Left kidney (tissue), 1 donor: ENCODE measurements at regions not wholly inside any gene's neighbourhood (a gene's known extent, or its start where the extent isn't known, plus 50 kb on each side); places are given as distances from the start of the nearest gene placed in this dataset.
"Not testable (repeated sequence)": the region's sequence is repeated elsewhere in the genome, so short reads cannot be mapped to it uniquely, and the experiment has no call there.

Experiments used
- DNase-seq: peaks from one replicate; pipeline ENCODE4 v3.0.0-alpha.2; 2013

GRCh38 chr2:100703213-100703612 is 116.7 kb upstream of the NPAS2 start:
- no peak for DNase-seq

- DNase-seq = no peak
Measured at GRCh38 chr2:100703739-100704138, 116.2 kb upstream of the NPAS2 start.

- DNase-seq = no peak
Measured at GRCh38 chr2:100704156-100704555, 115.8 kb upstream of the NPAS2 start.

- DNase-seq = no peak
Measured at GRCh38 chr2:100704711-100705110, 115.2 kb upstream of the NPAS2 start.

- DNase-seq = no peak
Measured at GRCh38 chr2:100707016-100707947, 112.7 kb upstream of the NPAS2 start.

- no peak for DNase-seq
Measured at GRCh38 chr2:100708333-100708732, 111.6 kb upstream of the NPAS2 start.

GRCh38 chr2:100713106-100713505 is 106.8 kb upstream of the NPAS2 start:
- no peak for DNase-seq

- DNase-seq = not testable (repeated sequence)
Measured at GRCh38 chr2:100714396-100715010, 105.4 kb upstream of the NPAS2 start.

- not testable (repeated sequence) for DNase-seq
Measured at GRCh38 chr2:100715861-100716260, 104.1 kb upstream of the NPAS2 start.

GRCh38 chr2:100716581-100716980 is 103.4 kb upstream of the NPAS2 start:
- no peak for DNase-seq

GRCh38 chr2:100718065-100718629 is 101.8 kb upstream of the NPAS2 start:
- DNase-seq = no peak

- DNase-seq = no peak
Measured at GRCh38 chr2:100720445-100720844, 99.5 kb upstream of the NPAS2 start.

GRCh38 chr2:100721693-100722092 is 98.2 kb upstream of the NPAS2 start:
- no peak for DNase-seq

- DNase-seq = no peak
Measured at GRCh38 chr2:100722125-100722524, 97.8 kb upstream of the NPAS2 start.

GRCh38 chr2:100726866-100727265 is 93.1 kb upstream of the NPAS2 start:
- DNase-seq = no peak

- DNase-seq = no peak
Measured at GRCh38 chr2:100730290-100730868, 89.6 kb upstream of the NPAS2 start.

- no peak for DNase-seq
Measured at GRCh38 chr2:100731535-100731981, 88.4 kb upstream of the NPAS2 start.

GRCh38 chr2:100733391-100734187 is 86.3 kb upstream of the NPAS2 start:
- DNase-seq = peak; percentile 21

- DNase-seq = no peak
Measured at GRCh38 chr2:100736121-100736915, 83.6 kb upstream of the NPAS2 start.

GRCh38 chr2:100739735-100740432 is 80.1 kb upstream of the NPAS2 start:
- DNase-seq = no peak
